Cardiac fibroblast (primary cell): ENCODE measurements at regions not wholly inside any gene's neighbourhood (a gene's known extent, or its start where the extent isn't known, plus 50 kb on each side); places are given as distances from the start of the nearest gene placed in this dataset.
"Not testable (repeated sequence)": the region's sequence is repeated elsewhere in the genome, so short reads cannot be mapped to it uniquely, and the experiment has no call there.

ENCODE experiments used
- DNase-seq, 2 donors: peaks; one replicate each; pipeline versions ENCODE4 v3.0.0 to v3.0.0-alpha.2; 2010; ENCODE audit warnings: low read depth in 2 of 2
- H3K4me3 ChIP-seq, 2 donors: replicated peaks in 1 of 2; 1 replicate in 1 of 2; 2 replicates in 1 of 2; pipeline ENCODE4 v1.5.1; 2011; ENCODE audit warnings: low read depth in 2 of 2, low read length in 2 of 2, mild to moderate bottlenecking in 2 of 2, moderate library complexity in 1 of 2
- TF ChIP-seq, protein P1 (sequence below): IDR thresholded peaks from one replicate; pipeline ENCODE4 v1.5.1; 2011; ENCODE audit warnings: low read depth, mild to moderate bottlenecking, low read length, inconsistent platforms

DNA sequence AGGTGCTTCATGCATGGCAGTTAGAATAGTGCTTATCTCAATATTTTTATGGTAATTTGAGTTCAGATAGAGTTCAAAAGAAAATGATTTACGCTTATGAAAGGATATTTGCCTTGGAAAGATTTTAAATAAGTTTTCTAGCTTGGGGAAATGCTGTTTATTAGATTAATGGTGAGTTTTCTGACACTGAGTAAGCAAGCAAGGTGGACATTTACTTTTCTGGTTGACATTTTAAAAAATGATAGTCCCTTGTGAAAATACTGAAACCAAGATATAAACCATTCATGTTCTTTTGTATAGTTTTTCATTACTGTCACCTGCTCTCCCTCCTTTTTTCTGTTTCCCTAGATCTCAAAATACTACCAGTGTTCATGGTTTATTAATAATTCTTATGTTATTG, 1034.8 kb upstream of the SPRY2 start:
- no peak for DNase-seq
- TF ChIP-seq, protein P1, sequence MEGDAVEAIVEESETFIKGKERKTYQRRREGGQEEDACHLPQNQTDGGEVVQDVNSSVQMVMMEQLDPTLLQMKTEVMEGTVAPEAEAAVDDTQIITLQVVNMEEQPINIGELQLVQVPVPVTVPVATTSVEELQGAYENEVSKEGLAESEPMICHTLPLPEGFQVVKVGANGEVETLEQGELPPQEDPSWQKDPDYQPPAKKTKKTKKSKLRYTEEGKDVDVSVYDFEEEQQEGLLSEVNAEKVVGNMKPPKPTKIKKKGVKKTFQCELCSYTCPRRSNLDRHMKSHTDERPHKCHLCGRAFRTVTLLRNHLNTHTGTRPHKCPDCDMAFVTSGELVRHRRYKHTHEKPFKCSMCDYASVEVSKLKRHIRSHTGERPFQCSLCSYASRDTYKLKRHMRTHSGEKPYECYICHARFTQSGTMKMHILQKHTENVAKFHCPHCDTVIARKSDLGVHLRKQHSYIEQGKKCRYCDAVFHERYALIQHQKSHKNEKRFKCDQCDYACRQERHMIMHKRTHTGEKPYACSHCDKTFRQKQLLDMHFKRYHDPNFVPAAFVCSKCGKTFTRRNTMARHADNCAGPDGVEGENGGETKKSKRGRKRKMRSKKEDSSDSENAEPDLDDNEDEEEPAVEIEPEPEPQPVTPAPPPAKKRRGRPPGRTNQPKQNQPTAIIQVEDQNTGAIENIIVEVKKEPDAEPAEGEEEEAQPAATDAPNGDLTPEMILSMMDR: no peak

GRCh38 chr13:81362711-81363110, 1021.8 kb upstream of the SPRY2 start:
- not testable (repeated sequence) for DNase-seq, H3K4me3 ChIP-seq

More for the DNA sequence above, 1034.8 kb upstream of the SPRY2 start:
- no peak overlapping the region for H3K4me3 ChIP-seq

- no peak overlapping the region for H3K4me3 ChIP-seq
- TF ChIP-seq, protein P1: no peak
- DNase-seq: no peak
Observed at GRCh38 chr13:81350056-81350455, 1009.1 kb upstream of the SPRY2 start.

GRCh38 chr13:81340118-81341069, 999.5 kb upstream of the SPRY2 start:
- not testable (repeated sequence) for H3K4me3 ChIP-seq, DNase-seq

DNA sequence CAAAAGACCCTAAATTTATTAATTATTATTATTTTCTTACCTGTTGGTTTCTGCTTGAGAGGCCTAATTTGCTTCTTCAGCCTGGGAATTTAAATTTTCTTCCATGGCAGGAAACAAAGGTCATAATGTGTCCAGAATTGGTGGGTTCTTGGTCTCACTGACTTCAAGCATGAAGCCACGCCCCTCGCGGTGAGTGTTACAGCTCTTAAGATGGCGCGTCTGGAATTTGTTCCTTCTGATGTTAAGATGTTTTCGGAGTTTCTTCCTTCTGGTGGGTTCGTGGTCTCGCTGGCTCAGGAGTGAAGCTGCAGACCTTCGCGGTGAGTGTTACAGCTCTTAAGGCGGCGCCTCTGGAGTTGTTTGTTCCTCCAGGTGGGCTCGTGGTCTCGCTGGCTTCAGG, 998.7 kb upstream of the SPRY2 start:
- DNase-seq, H3K4me3 ChIP-seq: not testable (repeated sequence)

DNA sequence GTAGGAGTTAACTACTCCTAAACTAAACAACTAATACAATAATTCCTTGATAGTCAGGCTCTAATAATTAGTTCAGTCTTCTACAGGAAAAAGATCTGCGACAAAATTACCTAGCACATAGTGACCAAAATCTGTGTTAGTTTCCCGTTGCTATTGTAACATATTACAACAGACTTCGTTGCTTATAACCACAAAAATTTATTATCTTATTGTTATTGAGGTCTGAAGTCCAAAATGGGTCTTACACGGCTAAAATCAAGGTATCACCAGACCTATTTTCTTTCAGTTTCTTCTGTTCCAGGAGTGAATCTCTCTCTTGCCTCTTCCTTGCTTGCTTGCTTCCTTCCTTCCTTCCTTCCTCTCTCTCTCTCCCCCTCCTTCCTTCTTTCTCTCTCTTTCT, 993.6 kb upstream of the SPRY2 start:
- H3K4me3 ChIP-seq: no peak overlapping the region
- no peak for DNase-seq
- TF ChIP-seq, protein P1: no peak

DNA sequence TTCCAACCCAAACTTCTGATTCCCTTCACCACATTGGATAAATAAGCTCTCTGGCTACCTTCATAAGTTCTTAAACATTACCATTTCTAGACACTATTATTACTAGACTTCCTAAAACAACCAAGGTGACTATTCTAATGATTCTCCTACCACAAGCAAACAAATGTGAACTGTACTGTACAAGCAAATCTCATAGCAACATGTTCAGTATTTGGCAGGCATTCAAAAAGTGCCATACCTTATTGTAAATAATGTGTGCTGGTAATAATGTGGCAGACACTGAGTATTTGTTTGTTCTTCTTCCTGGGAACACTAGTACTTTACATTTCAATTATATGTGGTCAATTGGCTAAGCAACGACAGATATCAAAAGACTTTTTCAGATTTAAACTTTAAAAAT, 986.0 kb upstream of the SPRY2 start:
- TF ChIP-seq, protein P1: no peak
- H3K4me3 ChIP-seq: no peak overlapping the region
- DNase-seq: no peak

DNA sequence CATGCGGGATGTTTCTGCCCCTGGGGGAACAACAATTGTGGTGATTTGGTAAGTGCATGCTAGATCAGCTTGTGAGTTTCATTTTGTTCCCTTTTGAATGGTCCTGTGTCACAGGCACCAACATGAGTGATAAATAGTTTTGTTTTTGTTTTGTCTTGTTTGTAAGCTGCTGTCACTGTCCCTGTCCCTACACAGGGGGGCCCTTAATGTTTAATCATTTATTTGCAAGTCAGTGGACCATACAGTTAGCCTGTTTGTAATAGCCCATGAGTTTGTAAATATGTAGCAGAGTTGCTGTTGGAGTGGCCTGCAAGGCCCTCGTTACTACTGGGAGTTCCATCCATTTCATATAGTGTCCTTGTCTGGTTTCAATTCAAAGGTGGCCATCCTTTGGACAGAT, 979.6 kb upstream of the SPRY2 start:
- TF ChIP-seq, protein P1: no peak
- no peak for DNase-seq
- H3K4me3 ChIP-seq: no peak overlapping the region
